Activated CD4-positive, CD25-positive, alpha-beta regulatory T cell treated with anti-CD3 and anti-CD28 coated beads, Interleukin-2, amount 50 U/mL, for 72 hours (primary cell): ENCODE measurements at regions not wholly inside any gene's neighbourhood (a gene's known extent, or its start where the extent isn't known, plus 50 kb on each side); places are given as distances from the start of the nearest gene placed in this dataset.
"Not testable (repeated sequence)": the region's sequence is repeated elsewhere in the genome, so short reads cannot be mapped to it uniquely, and the experiment has no call there.

ENCODE experiments used
- DNase-seq: peaks from one replicate; pipeline ENCODE4 v3.0.0; 2021

- DNase-seq = no peak
Measured at GRCh38 chr19:27742041-27742440, 1470.9 kb downstream of the UQCRFS1 start.

- no peak for DNase-seq
Measured at GRCh38 chr19:27741236-27741635, 1471.7 kb downstream of the UQCRFS1 start.

- DNase-seq = no peak
Measured at GRCh38 chr19:27740396-27740795, 1472.6 kb downstream of the UQCRFS1 start.

GRCh38 chr19:27738569-27739193 is 1474.3 kb downstream of the UQCRFS1 start:
- no peak for DNase-seq

GRCh38 chr19:27736225-27736624 is 1476.7 kb downstream of the UQCRFS1 start:
- DNase-seq = no peak

GRCh38 chr19:27735314-27735713 is 1477.6 kb downstream of the UQCRFS1 start:
- no peak for DNase-seq

GRCh38 chr19:27734496-27735220 is 1478.3 kb downstream of the UQCRFS1 start:
- no peak for DNase-seq

GRCh38 chr19:27733551-27734266 is 1479.2 kb downstream of the UQCRFS1 start:
- DNase-seq = no peak

- DNase-seq = no peak
Measured at GRCh38 chr19:27729332-27729731, 1483.6 kb downstream of the UQCRFS1 start.

GRCh38 chr19:27722625-27723024 is 1490.3 kb downstream of the UQCRFS1 start:
- no peak for DNase-seq

- no peak for DNase-seq
Measured at GRCh38 chr19:27720155-27720554, 1492.8 kb downstream of the UQCRFS1 start.

- DNase-seq = no peak
Measured at GRCh38 chr19:27719034-27719433, 1493.9 kb downstream of the UQCRFS1 start.

- DNase-seq = no peak
Measured at GRCh38 chr19:27718234-27718633, 1494.7 kb downstream of the UQCRFS1 start.

- DNase-seq = no peak
Measured at GRCh38 chr19:27717825-27718224, 1495.1 kb downstream of the UQCRFS1 start.

GRCh38 chr19:27716922-27717321 is 1496.0 kb downstream of the UQCRFS1 start:
- DNase-seq = no peak

- DNase-seq = no peak
Measured at GRCh38 chr19:27714857-27715256, 1498.1 kb downstream of the UQCRFS1 start.

- DNase-seq = no peak
Measured at GRCh38 chr19:27709496-27709895, 1503.5 kb downstream of the UQCRFS1 start.

GRCh38 chr19:27708986-27709385 is 1504.0 kb downstream of the UQCRFS1 start:
- DNase-seq = not testable (repeated sequence)

GRCh38 chr19:27707026-27707425 is 1505.9 kb downstream of the UQCRFS1 start:
- not testable (repeated sequence) for DNase-seq

- DNase-seq = no peak
Measured at GRCh38 chr19:27705896-27706295, 1507.1 kb downstream of the UQCRFS1 start.

GRCh38 chr19:27694361-27695055 is 1518.4 kb downstream of the UQCRFS1 start:
- DNase-seq = no peak

- DNase-seq = no peak
Measured at GRCh38 chr19:27691991-27692390, 1521.0 kb downstream of the UQCRFS1 start.

GRCh38 chr19:27689734-27690241 is 1523.2 kb downstream of the UQCRFS1 start:
- DNase-seq = no peak
